Endothelial cell of umbilical vein (primary cell): ENCODE measurements at regions not wholly inside any gene's neighbourhood (a gene's known extent, or its start where the extent isn't known, plus 50 kb on each side); places are given as distances from the start of the nearest gene placed in this dataset.

Experiments
- BruUV-seq: library from RNA; stranded (reverse); fragments of 400-500 nt; replicated peaks from 2 replicates; lab custom pipeline; 2021; lab: Mats Ljungman, UMichigan
- CTCF ChIA-PET: fragments of 300-600, 350-600 bp; sonication (Branson Sonifier 250); formaldehyde crosslinking; loops from one replicate; lab custom pipeline; 2021; ENCODE audit warnings: antibody characterized with exemption, inconsistent platforms; lab: Charles Lee
- POLR2A ChIA-PET: fragments of 300-600, 350-600 bp; sonication (Branson Sonifier 250); formaldehyde crosslinking; loops from one replicate; lab custom pipeline; 2021; ENCODE audit warnings: antibody characterized with exemption, inconsistent platforms; lab: Charles Lee
- DNase-seq: peaks from one replicate; pipeline ENCODE4 v3.0.0-alpha.2; 2011; ENCODE audit warnings: low read depth, low spot score
- FAIRE-seq: peaks from 2 replicates; lab custom pipeline; 2011; peaks lifted over from hg19 to GRCh38; lab: Jason Lieb, UNC
- H2AFZ ChIP-seq: 2 replicates; pipeline ENCODE4 v1.6.0; 2012; ENCODE audit warnings: low read depth, low read length, control low read depth, inconsistent platforms
- H3K27ac ChIP-seq: 2 replicates; pipeline ENCODE4 v1.5.1; 2011; ENCODE audit warnings: low read depth, mild to moderate bottlenecking, control low read depth, low read length, moderate library complexity; ENCODE audit not compliant: insufficient read depth
- H3K27me3 ChIP-seq, 2 experiments: 2 replicates each; pipeline versions ENCODE4 v1.6.0 to v1.6.1; 2011; ENCODE audit warnings: low read length in 2 of 2, mixed read lengths in 1 of 2; ENCODE audit not compliant: control insufficient read depth in 2 of 2, insufficient read depth in 2 of 2
- H3K36me3 ChIP-seq, 2 experiments: 2 replicates in 1 of 2; 3 replicates in 1 of 2; pipeline ENCODE4 v1.5.1; 2011; ENCODE audit warnings: low read length in 2 of 2, mild to moderate bottlenecking in 1 of 2, moderate library complexity in 1 of 2; ENCODE audit not compliant: control insufficient read depth in 2 of 2, insufficient read depth in 2 of 2; ENCODE audit errors: extremely low read depth in 1 of 2
- H3K4me1 ChIP-seq: 3 replicates; pipeline ENCODE4 v1.5.1; 2011; ENCODE audit warnings: mild to moderate bottlenecking, low read length; ENCODE audit not compliant: control insufficient read depth, insufficient read depth; ENCODE audit errors: extremely low read depth
- H3K4me2 ChIP-seq: 2 replicates; pipeline ENCODE4 v1.6.1; 2011; ENCODE audit warnings: low read length, control low read depth, mixed read lengths; ENCODE audit not compliant: insufficient read depth
- H3K4me3 ChIP-seq, 3 experiments: fragments of 200-600 bp in 1 of 3; sonication (generic), shearing (Covaris generic) in 1 of 3; replicated peaks in 1 of 3; 2 replicates each; pipeline ENCODE4 v1.5.1; 2011 to 2016; ENCODE audit warnings: control low read depth in 3 of 3, low read length in 3 of 3, mild to moderate bottlenecking in 2 of 3, inconsistent platforms in 1 of 3, low read depth in 1 of 3, moderate library complexity in 1 of 3; ENCODE audit not compliant: insufficient read depth in 1 of 3
- H3K79me2 ChIP-seq: 2 replicates; pipeline ENCODE4 v1.6.0; 2012; ENCODE audit warnings: low read length, inconsistent platforms; ENCODE audit not compliant: control insufficient read depth, insufficient read depth
- H3K9ac ChIP-seq: replicated peaks from 2 replicates; pipeline ENCODE3; 2011; ENCODE audit warnings: low read length, control low read depth; ENCODE audit not compliant: insufficient read depth; ENCODE audit errors: extremely low read depth
- H3K9me1 ChIP-seq: replicated peaks from 3 replicates; pipeline ENCODE4 v1.6.0; 2011; ENCODE audit warnings: mild to moderate bottlenecking, low read length; ENCODE audit not compliant: control insufficient read depth, insufficient read depth; ENCODE audit errors: extremely low read depth
- H3K9me3 ChIP-seq: replicated peaks from 2 replicates; pipeline ENCODE4 v1.5.1; 2012; ENCODE audit warnings: low read length, inconsistent platforms; ENCODE audit not compliant: control insufficient read depth, insufficient read depth
- H4K20me1 ChIP-seq: replicated peaks from 2 replicates; pipeline ENCODE3; 2011; ENCODE audit warnings: mild to moderate bottlenecking, low read length; ENCODE audit not compliant: control insufficient read depth, insufficient read depth; ENCODE audit errors: extremely low read depth
- CTCF ChIP-seq, 2 donors: IDR thresholded peaks; 1 replicate in 1 of 2; 2 replicates in 1 of 2; pipeline ENCODE4 v1.5.1; 2011; ENCODE audit warnings: low read length in 2 of 2, mild to moderate bottlenecking in 2 of 2, moderate library complexity in 2 of 2, control low read depth in 1 of 2, inconsistent platforms in 1 of 2, low read depth in 1 of 2; ENCODE audit not compliant: insufficient read depth in 1 of 2; ENCODE audit errors: extremely low read depth in 1 of 2
- EZH2 ChIP-seq: IDR thresholded peaks from 2 replicates; pipeline ENCODE4 v1.6.1; 2012; ENCODE audit warnings: borderline replicate concordance, low read depth, mild to moderate bottlenecking, moderate library complexity, low read length, inconsistent platforms; ENCODE audit not compliant: severe bottlenecking
- FOS ChIP-seq: IDR thresholded peaks from 2 replicates; pipeline ENCODE4 v1.6.1; 2011; ENCODE audit warnings: mild to moderate bottlenecking, low read length, moderate library complexity, borderline replicate concordance; ENCODE audit not compliant: insufficient read depth
- GATA2 ChIP-seq: IDR thresholded peaks from 2 replicates; pipeline ENCODE4 v1.7.0; 2011; ENCODE audit warnings: low read depth, mild to moderate bottlenecking, moderate library complexity, mixed read lengths, low read length; ENCODE audit not compliant: insufficient read length, insufficient read depth
- JUN ChIP-seq: IDR thresholded peaks from 2 replicates; pipeline ENCODE4 v1.6.1; 2011; ENCODE audit warnings: borderline replicate concordance, low read depth; ENCODE audit not compliant: insufficient read length, insufficient read depth
- MAX ChIP-seq: IDR thresholded peaks from 2 replicates; pipeline ENCODE4 v1.6.1; 2011; ENCODE audit not compliant: insufficient read depth, insufficient read length
- MYC ChIP-seq: IDR thresholded peaks from one replicate; pipeline ENCODE4 v1.6.1; 2011; ENCODE audit warnings: mild to moderate bottlenecking, low read depth, low read length
- POLR2A ChIP-seq: IDR thresholded peaks from 2 replicates; pipeline ENCODE4 v1.6.1; 2012; ENCODE audit warnings: low read depth, mild to moderate bottlenecking, control low read depth, low read length
- POLR2AphosphoS5 ChIP-seq: IDR thresholded peaks from 2 replicates; pipeline ENCODE4 v1.6.1; 2012; ENCODE audit warnings: low read depth, mild to moderate bottlenecking, control low read depth, low read length, moderate library complexity; ENCODE audit not compliant: insufficient read depth
- dilution Hi-C: fragments of 300-500 bp; cut with MboI; formaldehyde crosslinking; loops from one replicate; pipeline ENCODE4 v1.15.0; 2019; ENCODE audit warnings: low sequenced_read_pairs; ENCODE audit not compliant: extremely low pct_ligation_motif_present
- intact Hi-C: fragments of 100-400 bp; cut with micrococcal nuclease; formaldehyde crosslinking; loops from one replicate; pipeline ENCODE4 v1.10.0; 2022

GRCh38 chrX:137354851-137355250 is 211.1 kb upstream of the ZIC3 start:
- FAIRE-seq (no peak), DNase-seq (no peak)
- Histone ChIP-seq H3K36me3 (no peaks in the 10 kb centered on the region), H3K4me1 (no peaks in the 10 kb centered on the region), H3K27me3 (no peaks in the 10 kb centered on the region), H3K9me3 (no peaks in the 10 kb centered on the region), H3K79me2 (no peaks in the 10 kb centered on the region), H4K20me1 (no peaks in the 10 kb centered on the region), H2AFZ (no peak overlapping the region), H3K9ac (no peak overlapping the region), H3K27ac (no peak overlapping the region), H3K4me3 (no peak overlapping the region), H3K4me2 (no peak overlapping the region), H3K9me1 (no peaks in the 10 kb centered on the region)
- dilution Hi-C loops (no loop called here), intact Hi-C loops (no loop called here)
- ChIA-PET POLR2A (no interaction called here), CTCF (no interaction called here)
- no peak for TF ChIP-seq MYC
- no TSS peak for BruUV-seq

- TF ChIP-seq JUN: no peak
- TF ChIP-seq FOS: no peak
- TF ChIP-seq MYC: no peak
- TF ChIP-seq MAX: no peak
- TF ChIP-seq CTCF (IDR thresholded peaks at IDR 0.05; ENCODE audit: extremely low read depth in 1 of 2, insufficient read depth in 1 of 2, low read depth in 1 of 2, low read length in 2 of 2): no peak
- no peak for TF ChIP-seq EZH2
- TF ChIP-seq POLR2A: no peak
- no peak for TF ChIP-seq POLR2AphosphoS5
- no peak for TF ChIP-seq GATA2
- ChIA-PET POLR2A (no interaction called here), CTCF (no interaction called here)
- Histone ChIP-seq H3K9me3 (no peaks in the 10 kb centered on the region), H2AFZ (no peak overlapping the region), H4K20me1 (no peaks in the 10 kb centered on the region), H3K9ac (no peak overlapping the region), H3K4me3 (no peak overlapping the region), H3K9me1 (no peaks in the 10 kb centered on the region), H3K27me3 (no peaks in the 10 kb centered on the region), H3K36me3 (no peaks in the 10 kb centered on the region), H3K4me1 (no peaks in the 10 kb centered on the region), H3K27ac (no peak overlapping the region), H3K4me2 (no peak overlapping the region), H3K79me2 (no peaks in the 10 kb centered on the region)
- dilution Hi-C loops (no loop called here), intact Hi-C loops (no loop called here)
- no peak for DNase-seq
- no TSS peak for BruUV-seq
- no peak for FAIRE-seq
These were observed 212.5 kb upstream of the ZIC3 start for GRCh38 chrX:137353404-137353803.
